ENCODE measurements at regions not wholly inside any gene's neighbourhood (a gene's known extent, or its start where the extent isn't known, plus 50 kb on each side); places are given as distances from the start of the nearest gene placed in this dataset.

- no peaks in the 10 kb centered on the region for H3K27me3 ChIP-seq (ENCODE audit: insufficient read depth in 3 of 3, low read length in 2 of 3)
- no peaks in the 10 kb centered on the region for H3K4me1 ChIP-seq
- H3K27ac ChIP-seq, result no peak overlapping the region
- no peak for TF ChIP-seq CTCF (IDR thresholded peaks at IDR 0.05)
- H3K9me3 ChIP-seq, result peaks cover 10% of the 10 kb centered on the region
- H3K4me3 ChIP-seq, result no peak overlapping the region
- intact Hi-C loops (cut with DNase I), result no loop called here
- ATAC-seq, result no peak
- H3K36me3 ChIP-seq (ENCODE audit: insufficient read depth in 1 of 2, low read depth in 1 of 2), result no peaks in the 10 kb centered on the region
- no peak for DNase-seq
- WGBS, 3 donors, result 58 to 68% (median 59%) methylated on average over 1 of the region's 1 CpG
Measured at GRCh38 chr4:79081973-79082372, 142.7 kb upstream of the PAQR3 start.

GRCh38 chr4:79078339-79078738 lies 139.1 kb upstream of the PAQR3 start:
- intact Hi-C loops (cut with DNase I), result no loop called here
- H3K9me3 ChIP-seq, result peaks cover 10% of the 10 kb centered on the region
- no peaks in the 10 kb centered on the region for H3K36me3 ChIP-seq (ENCODE audit: insufficient read depth in 1 of 2, low read depth in 1 of 2)
- H3K27ac ChIP-seq, result no peak overlapping the region
- ATAC-seq (peak in 3 of 4 donors; percentile 22 to 44 (median 39)), DNase-seq (peak in 1 of 2 donors; percentile 39)
- no peak overlapping the region for H3K4me3 ChIP-seq
- H3K27me3 ChIP-seq (ENCODE audit: insufficient read depth in 3 of 3, low read length in 2 of 3), result no peaks in the 10 kb centered on the region
- TF ChIP-seq CTCF (IDR thresholded peaks at IDR 0.05), result no peak
- WGBS, 3 donors, result 47 to 61% (median 51%) methylated on average over 1 of the region's 1 CpG
- H3K4me1 ChIP-seq, result no peaks in the 10 kb centered on the region

GRCh38 chr4:79074040-79074439 lies 134.8 kb upstream of the PAQR3 start:
- intact Hi-C loops (cut with DNase I), result no loop called here
- no peaks in the 10 kb centered on the region for H3K36me3 ChIP-seq (ENCODE audit: insufficient read depth in 1 of 2, low read depth in 1 of 2)
- ATAC-seq (no peak), DNase-seq (no peak)
- H3K27me3 ChIP-seq (ENCODE audit: insufficient read depth in 3 of 3, low read length in 2 of 3), result no peaks in the 10 kb centered on the region
- no peak overlapping the region for H3K4me3 ChIP-seq
- H3K27ac ChIP-seq, result no peak overlapping the region
- no peaks in the 10 kb centered on the region for H3K9me3 ChIP-seq
- TF ChIP-seq CTCF (IDR thresholded peaks at IDR 0.05), result no peak
- 92 to 97% (median 95%) methylated on average over 1 of the region's 1 CpG for WGBS, 3 donors
- H3K4me1 ChIP-seq, result no peaks in the 10 kb centered on the region

GRCh38 chr4:79073471-79073870 lies 134.2 kb upstream of the PAQR3 start:
- intact Hi-C loops (cut with DNase I), result no loop called here

More at GRCh38 chr4:79073471-79073870, 134.2 kb upstream of the PAQR3 start:
- TF ChIP-seq CTCF (IDR thresholded peaks at IDR 0.05), result no peak
- H3K36me3 ChIP-seq (ENCODE audit: insufficient read depth in 1 of 2, low read depth in 1 of 2), result no peaks in the 10 kb centered on the region
- no peak overlapping the region for H3K4me3 ChIP-seq
- ATAC-seq (no peak), DNase-seq (no peak)
- no peak overlapping the region for H3K27ac ChIP-seq
- WGBS, 3 donors, result 44 to 100% (median 44%) methylated on average over 1 of the region's 1 CpG
- no peaks in the 10 kb centered on the region for H3K27me3 ChIP-seq (ENCODE audit: insufficient read depth in 3 of 3, low read length in 2 of 3)
- H3K9me3 ChIP-seq, result no peaks in the 10 kb centered on the region
- H3K4me1 ChIP-seq, result no peaks in the 10 kb centered on the region
